HG03095 (cell line): ENCODE measurements at regions not wholly inside any gene's neighbourhood (a gene's known extent, or its start where the extent isn't known, plus 50 kb on each side); places are given as distances from the start of the nearest gene placed in this dataset.
"Not testable (repeated sequence)": the region's sequence is repeated elsewhere in the genome, so short reads cannot be mapped to it uniquely, and the experiment has no call there.

Experiments used
- ATAC-seq: cut with Tn5 transposase; IDR thresholded peaks from one replicate; pipeline ENCODE4 v1.9.1; 2021; ENCODE audit warnings: moderate library complexity; ENCODE audit not compliant: unreplicated experiment

- no peak for ATAC-seq
These were observed 320.0 kb upstream of the VWC2 start for GRCh38 chr7:49453486-49453885.

GRCh38 chr7:49479441-49479840 is 294.0 kb upstream of the VWC2 start:
- ATAC-seq: no peak

- ATAC-seq: no peak
These were observed 293.4 kb upstream of the VWC2 start for GRCh38 chr7:49479936-49480544.

GRCh38 chr7:49481075-49481474 is 292.4 kb upstream of the VWC2 start:
- ATAC-seq: no peak

- no peak for ATAC-seq
These were observed 290.3 kb upstream of the VWC2 start for GRCh38 chr7:49483142-49483541.

GRCh38 chr7:49486974-49487829 is 286.2 kb upstream of the VWC2 start:
- no peak for ATAC-seq

- no peak for ATAC-seq
These were observed 285.7 kb upstream of the VWC2 start for GRCh38 chr7:49487830-49488140.

- no peak for ATAC-seq
These were observed 284.9 kb upstream of the VWC2 start for GRCh38 chr7:49488573-49488972.

GRCh38 chr7:49497471-49497870 is 276.0 kb upstream of the VWC2 start:
- ATAC-seq: no peak

- ATAC-seq: no peak
These were observed 272.7 kb upstream of the VWC2 start for GRCh38 chr7:49500741-49501140.

- not testable (repeated sequence) for ATAC-seq
These were observed 266.2 kb upstream of the VWC2 start for GRCh38 chr7:49507206-49507605.

GRCh38 chr7:49513911-49514310 is 259.5 kb upstream of the VWC2 start:
- ATAC-seq: no peak

- no peak for ATAC-seq
These were observed 252.5 kb upstream of the VWC2 start for GRCh38 chr7:49520951-49521350.

- ATAC-seq: no peak
These were observed 251.3 kb upstream of the VWC2 start for GRCh38 chr7:49522111-49522510.

GRCh38 chr7:49523870-49524269 is 249.6 kb upstream of the VWC2 start:
- ATAC-seq: no peak

- no peak for ATAC-seq
These were observed 246.3 kb upstream of the VWC2 start for GRCh38 chr7:49527182-49527581.

- no peak for ATAC-seq
These were observed 243.0 kb upstream of the VWC2 start for GRCh38 chr7:49530481-49530880.

GRCh38 chr7:49563693-49564378 is 209.6 kb upstream of the VWC2 start:
- ATAC-seq: peak; percentile 40

GRCh38 chr7:49564379-49564714 is 209.1 kb upstream of the VWC2 start:
- ATAC-seq: peak; percentile 91

- no peak for ATAC-seq
These were observed 195.9 kb upstream of the VWC2 start for GRCh38 chr7:49577576-49577975.

- ATAC-seq: no peak
These were observed 194.0 kb upstream of the VWC2 start for GRCh38 chr7:49579408-49579807.

- no peak for ATAC-seq
These were observed 193.4 kb upstream of the VWC2 start for GRCh38 chr7:49580000-49580399.
